MM.1S (cell line): ENCODE measurements at regions not wholly inside any gene's neighbourhood (a gene's known extent, or its start where the extent isn't known, plus 50 kb on each side); places are given as distances from the start of the nearest gene placed in this dataset.

Experiments
- DNase-seq: peaks from one replicate; pipeline ENCODE4 v3.0.0-alpha.2; 2015
- H2AFZ ChIP-seq: fragments of 300-600 bp; sonication (generic); 2 replicates; pipeline ENCODE4 v1.6.0; 2016; ENCODE audit warnings: antibody characterized with exemption, low read length
- H3F3A ChIP-seq: fragments of 300-600 bp; sonication (generic); 2 replicates; pipeline ENCODE4 v1.6.1; 2016; ENCODE audit warnings: mild to moderate bottlenecking, antibody characterized with exemption, low read length, moderate library complexity, mixed read lengths; ENCODE audit not compliant: insufficient read depth
- H3K27ac ChIP-seq: fragments of 300-600 bp; sonication (generic); 2 replicates; pipeline ENCODE4 v1.5.1; 2016; ENCODE audit warnings: mild to moderate bottlenecking, low read length
- H3K27me3 ChIP-seq: fragments of 300-600 bp; sonication (generic); replicated peaks from 2 replicates; pipeline ENCODE4 v1.6.0; 2016; ENCODE audit warnings: low read length; ENCODE audit not compliant: insufficient read depth
- H3K36me3 ChIP-seq: fragments of 300-600 bp; sonication (generic); replicated peaks from 2 replicates; pipeline ENCODE4 v1.6.1; 2016; ENCODE audit warnings: mild to moderate bottlenecking, low read length, mixed read lengths; ENCODE audit not compliant: insufficient read depth
- H3K4me1 ChIP-seq: fragments of 300-600 bp; sonication (generic); 2 replicates; pipeline ENCODE4 v1.6.1; 2016; ENCODE audit warnings: low read length, mixed read lengths
- H3K4me2 ChIP-seq: fragments of 300-600 bp; sonication (generic); 2 replicates; pipeline ENCODE4 v1.6.0; 2016; ENCODE audit warnings: low read depth, low read length
- H3K4me3 ChIP-seq: fragments of 300-600 bp; sonication (generic); 2 replicates; pipeline ENCODE4 v1.5.1; 2016; ENCODE audit warnings: low read length, mixed read lengths
- H3K79me2 ChIP-seq: fragments of 300-600 bp; sonication (generic); 2 replicates; pipeline ENCODE4 v1.6.1; 2016; ENCODE audit warnings: mixed run types, low read length, mixed read lengths
- H3K9ac ChIP-seq: fragments of 300-600 bp; sonication (generic); 2 replicates; pipeline ENCODE4 v1.6.1; 2016; ENCODE audit warnings: low read length, mixed read lengths
- H3K9me2 ChIP-seq: fragments of 300-600 bp; sonication (generic); replicated peaks from 2 replicates; pipeline ENCODE4 v1.6.1; 2016; ENCODE audit warnings: mild to moderate bottlenecking, low read length, mixed read lengths; ENCODE audit not compliant: insufficient read depth
- H3K9me3 ChIP-seq: fragments of 300-600 bp; sonication (generic); replicated peaks from 2 replicates; pipeline ENCODE4 v1.6.1; 2016; ENCODE audit warnings: mild to moderate bottlenecking, low read length, mixed read lengths; ENCODE audit not compliant: insufficient read depth
- H4K20me1 ChIP-seq: fragments of 300-600 bp; sonication (generic); 2 replicates; pipeline ENCODE4 v1.6.1; 2016; ENCODE audit warnings: mild to moderate bottlenecking, low read length, moderate library complexity, mixed read lengths; ENCODE audit not compliant: insufficient read depth
- CTCF ChIP-seq: fragments of 300-600 bp; sonication (generic); IDR thresholded peaks from 2 replicates; pipeline ENCODE4 v1.5.1; 2016; ENCODE audit warnings: antibody characterized with exemption, low read length, mixed read lengths
- EZH2 ChIP-seq: fragments of 300-600 bp; sonication (generic); optimal IDR thresholded peaks from 2 replicates; pipeline ENCODE3; 2017; ENCODE audit warnings: low read depth, mild to moderate bottlenecking, antibody characterized with exemption, low read length, mixed read lengths
- EZH2phosphoT487 ChIP-seq: fragments of 300-600 bp; sonication (generic); IDR thresholded peaks from 2 replicates; pipeline ENCODE4 v1.6.1; 2018; ENCODE audit warnings: antibody characterized with exemption, low read length

GRCh38 chr9:135213566-135213965 lies 126.1 kb downstream of the OLFM1 start:
- no peaks in the 10 kb centered on the region for H4K20me1 ChIP-seq
- H3F3A ChIP-seq, result no peaks in the 10 kb centered on the region
- H3K27ac ChIP-seq, result no peak overlapping the region
- no peaks in the 10 kb centered on the region for H3K36me3 ChIP-seq
- TF ChIP-seq EZH2phosphoT487 (no peak), CTCF (no peak), EZH2 (no peak)
- H3K4me1 ChIP-seq, result no peaks in the 10 kb centered on the region
- no peak overlapping the region for H3K4me3 ChIP-seq
- no peaks in the 10 kb centered on the region for H3K9me2 ChIP-seq
- H3K9ac ChIP-seq, result no peak overlapping the region
- H3K79me2 ChIP-seq, result no peaks in the 10 kb centered on the region
- DNase-seq, result no peak
- no peaks in the 10 kb centered on the region for H3K9me3 ChIP-seq
- no peak overlapping the region for H2AFZ ChIP-seq
- H3K27me3 ChIP-seq, result peaks cover 89% of the 10 kb centered on the region
- H3K4me2 ChIP-seq, result no peak overlapping the region

GRCh38 chr9:135214054-135214640 lies 126.7 kb downstream of the OLFM1 start:
- Histone ChIP-seq H3K9me3 (no peaks in the 10 kb centered on the region), H3F3A (no peaks in the 10 kb centered on the region), H3K27me3 (peaks cover 89% of the 10 kb centered on the region), H3K4me2 (no peak overlapping the region), H3K9ac (no peak overlapping the region), H3K4me1 (no peaks in the 10 kb centered on the region), H3K4me3 (no peak overlapping the region), H3K36me3 (no peaks in the 10 kb centered on the region), H2AFZ (no peak overlapping the region), H3K27ac (no peak overlapping the region), H3K79me2 (no peaks in the 10 kb centered on the region), H3K9me2 (no peaks in the 10 kb centered on the region), H4K20me1 (no peaks in the 10 kb centered on the region)
- DNase-seq, result no peak
- TF ChIP-seq EZH2 (no peak), EZH2phosphoT487 (no peak), CTCF (no peak)

- H3K9me3 ChIP-seq, result no peaks in the 10 kb centered on the region
- H3K9ac ChIP-seq, result no peak overlapping the region
- peaks cover 89% of the 10 kb centered on the region for H3K27me3 ChIP-seq
- H3K4me2 ChIP-seq, result no peak overlapping the region
- H3K79me2 ChIP-seq, result no peaks in the 10 kb centered on the region
- no peaks in the 10 kb centered on the region for H3F3A ChIP-seq
- H3K36me3 ChIP-seq, result no peaks in the 10 kb centered on the region
- TF ChIP-seq CTCF (no peak), EZH2phosphoT487 (no peak), EZH2 (no peak)
- no peaks in the 10 kb centered on the region for H3K9me2 ChIP-seq
- H3K4me1 ChIP-seq, result no peaks in the 10 kb centered on the region
- H2AFZ ChIP-seq, result no peak overlapping the region
- DNase-seq, result no peak
- no peaks in the 10 kb centered on the region for H4K20me1 ChIP-seq
- no peak overlapping the region for H3K4me3 ChIP-seq
- H3K27ac ChIP-seq, result no peak overlapping the region
These were observed 127.2 kb downstream of the OLFM1 start for GRCh38 chr9:135214706-135215105.
